Activated naive CD8-positive, alpha-beta T cell treated with anti-CD3 and anti-CD28 coated beads, Interleukin-2, amount 50 U/mL, for 24 hours (primary cell): ENCODE measurements at regions not wholly inside any gene's neighbourhood (a gene's known extent, or its start where the extent isn't known, plus 50 kb on each side); places are given as distances from the start of the nearest gene placed in this dataset.
A peak's percentile ranks its signal among the peaks of the same experiment; 100 is the strongest.

Source experiments
- ATAC-seq: fragments of 150-1000 bp; cut with Tn5 transposase; one replicate; pipeline ENCODE4 v1.10.0; 2021
- DNase-seq: peaks from one replicate; pipeline ENCODE4 v3.0.0; 2021
- H3K27ac Mint-ChIP-seq: one replicate; pipeline ENCODE4 v1.8.0; 2021; ENCODE audit warnings: mild to moderate bottlenecking, mixed read lengths
- H3K27me3 Mint-ChIP-seq: one replicate; pipeline ENCODE4 v1.8.0; 2021; ENCODE audit warnings: mixed read lengths
- H3K36me3 Mint-ChIP-seq: one replicate; pipeline ENCODE4 v1.8.0; 2021; ENCODE audit warnings: low read depth, mixed read lengths
- H3K4me1 Mint-ChIP-seq: one replicate; pipeline ENCODE4 v1.8.0; 2021; ENCODE audit warnings: mixed read lengths
- H3K4me3 Mint-ChIP-seq: one replicate; pipeline ENCODE4 v1.8.0; 2021; ENCODE audit warnings: mild to moderate bottlenecking, moderate library complexity, mixed read lengths
- H3K9me3 Mint-ChIP-seq: one replicate; pipeline ENCODE4 v1.8.0; 2021; ENCODE audit warnings: mixed read lengths

DNA sequence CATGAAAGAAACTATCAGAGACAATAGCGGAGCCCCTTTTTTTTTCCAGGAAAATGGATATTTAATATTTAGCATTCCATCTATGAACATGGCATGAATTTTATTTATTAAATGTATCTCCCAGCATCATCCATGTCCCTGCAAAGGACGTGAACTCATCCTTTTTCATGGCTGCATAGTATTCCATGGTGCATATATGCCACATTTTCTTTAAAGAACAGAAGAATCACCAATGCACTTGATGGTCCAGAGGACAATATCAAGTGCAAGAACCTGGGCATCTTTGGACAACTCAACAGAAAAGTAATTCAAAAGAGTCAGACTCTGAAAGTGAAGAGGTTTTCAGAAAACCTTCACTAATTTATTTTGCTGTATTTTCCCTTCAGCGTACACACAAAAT, 133.0 kb upstream of the SLC7A14 start:
- Mint-ChIP-seq H3K36me3 (no peaks in the 10 kb centered on the region), H3K27ac (no peak overlapping the region), H3K27me3 (peaks cover 34% of the 10 kb centered on the region), H3K4me1 (no peaks in the 10 kb centered on the region), H3K9me3 (peaks cover 11% of the 10 kb centered on the region), H3K4me3 (no peak overlapping the region)
- no peak for DNase-seq
- no peak for ATAC-seq

DNA sequence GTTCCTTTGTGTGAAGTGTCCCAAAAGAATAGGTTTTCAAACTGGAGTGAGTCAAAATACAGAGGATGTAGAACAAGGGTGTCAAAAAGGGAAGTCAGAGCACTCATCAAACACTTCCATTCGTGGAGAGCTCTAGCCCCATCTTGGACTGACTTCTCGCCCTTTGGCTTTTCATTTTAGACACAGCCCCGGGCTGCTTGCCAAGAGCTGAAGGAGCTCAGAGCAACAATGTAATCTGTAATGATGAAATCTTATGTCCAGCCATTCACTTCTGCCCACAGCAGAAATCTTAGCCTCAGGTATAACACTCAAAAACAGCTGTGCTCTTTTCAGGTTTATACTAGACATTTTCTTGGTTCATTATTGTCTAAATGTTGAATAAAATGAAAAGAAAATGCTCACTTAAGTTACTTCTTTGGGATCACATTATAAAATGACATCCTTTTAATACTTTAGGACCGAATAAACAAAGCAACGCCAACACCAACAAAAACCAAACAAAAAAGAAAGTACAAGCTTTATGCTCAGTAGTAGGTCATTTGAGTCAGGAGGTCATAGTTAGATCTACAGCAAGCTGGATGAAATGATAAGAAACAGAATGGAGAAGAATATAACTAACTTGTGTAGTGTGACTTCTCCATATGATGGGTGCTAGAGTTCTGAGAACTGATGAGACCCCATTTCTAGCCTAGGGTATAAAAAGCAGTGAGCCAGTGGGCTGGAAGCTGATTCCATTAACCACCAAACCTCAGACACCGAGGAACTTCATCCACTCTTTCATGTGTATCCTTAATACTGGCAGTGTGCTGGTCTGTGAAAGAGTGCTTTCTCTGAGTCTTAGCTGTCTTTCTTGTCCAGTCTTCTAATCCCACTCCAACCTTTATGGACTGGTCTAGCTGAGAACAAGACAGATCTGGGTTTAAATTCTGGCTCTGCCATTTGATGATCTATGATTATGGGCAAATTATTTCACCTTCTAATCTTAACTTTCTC, 131.8 kb upstream of the SLC7A14 start:
- no peak for ATAC-seq
- Mint-ChIP-seq H3K4me3 (no peak overlapping the region), H3K4me1 (no peaks in the 10 kb centered on the region), H3K27ac (no peak overlapping the region), H3K9me3 (peaks cover 11% of the 10 kb centered on the region), H3K27me3 (peaks cover 32% of the 10 kb centered on the region), H3K36me3 (no peaks in the 10 kb centered on the region)
- DNase-seq: no peak

DNA sequence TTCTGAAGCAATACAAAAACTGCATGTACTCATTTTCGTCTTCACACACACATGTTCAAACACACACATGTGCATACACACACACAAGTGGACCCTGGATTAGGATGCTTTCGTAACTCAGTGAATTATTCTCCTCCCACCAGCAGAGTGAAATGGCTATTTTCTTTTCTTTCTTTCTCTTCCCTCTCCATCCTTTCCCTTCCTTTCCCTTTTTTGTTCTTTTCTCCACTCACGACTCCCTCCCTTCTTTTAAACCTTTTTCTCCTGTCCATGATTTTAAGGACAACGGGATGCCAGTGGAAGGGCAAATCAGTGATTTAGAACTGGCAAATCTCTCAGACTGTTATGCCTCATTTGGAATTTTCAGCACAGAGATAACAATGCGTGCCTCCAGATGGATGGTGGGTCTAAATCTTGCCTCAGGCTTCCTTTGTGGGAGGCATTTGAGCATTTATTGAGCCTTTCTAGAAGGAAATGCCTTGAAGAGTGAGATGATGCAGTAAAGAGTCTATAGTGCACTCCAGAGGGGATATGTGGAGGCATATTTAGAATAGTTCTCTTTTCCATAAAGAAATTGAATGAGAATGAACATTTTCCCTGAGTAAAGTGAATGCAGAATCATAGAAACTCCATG, 130.4 kb upstream of the SLC7A14 start:
- H3K27ac Mint-ChIP-seq: no peak overlapping the region
- DNase-seq (no peak), ATAC-seq (no peak)
- peaks cover 34% of the 10 kb centered on the region for H3K27me3 Mint-ChIP-seq
- no peaks in the 10 kb centered on the region for H3K4me1 Mint-ChIP-seq
- H3K9me3 Mint-ChIP-seq: peaks cover 11% of the 10 kb centered on the region
- H3K36me3 Mint-ChIP-seq: no peaks in the 10 kb centered on the region
- no peak overlapping the region for H3K4me3 Mint-ChIP-seq

DNA sequence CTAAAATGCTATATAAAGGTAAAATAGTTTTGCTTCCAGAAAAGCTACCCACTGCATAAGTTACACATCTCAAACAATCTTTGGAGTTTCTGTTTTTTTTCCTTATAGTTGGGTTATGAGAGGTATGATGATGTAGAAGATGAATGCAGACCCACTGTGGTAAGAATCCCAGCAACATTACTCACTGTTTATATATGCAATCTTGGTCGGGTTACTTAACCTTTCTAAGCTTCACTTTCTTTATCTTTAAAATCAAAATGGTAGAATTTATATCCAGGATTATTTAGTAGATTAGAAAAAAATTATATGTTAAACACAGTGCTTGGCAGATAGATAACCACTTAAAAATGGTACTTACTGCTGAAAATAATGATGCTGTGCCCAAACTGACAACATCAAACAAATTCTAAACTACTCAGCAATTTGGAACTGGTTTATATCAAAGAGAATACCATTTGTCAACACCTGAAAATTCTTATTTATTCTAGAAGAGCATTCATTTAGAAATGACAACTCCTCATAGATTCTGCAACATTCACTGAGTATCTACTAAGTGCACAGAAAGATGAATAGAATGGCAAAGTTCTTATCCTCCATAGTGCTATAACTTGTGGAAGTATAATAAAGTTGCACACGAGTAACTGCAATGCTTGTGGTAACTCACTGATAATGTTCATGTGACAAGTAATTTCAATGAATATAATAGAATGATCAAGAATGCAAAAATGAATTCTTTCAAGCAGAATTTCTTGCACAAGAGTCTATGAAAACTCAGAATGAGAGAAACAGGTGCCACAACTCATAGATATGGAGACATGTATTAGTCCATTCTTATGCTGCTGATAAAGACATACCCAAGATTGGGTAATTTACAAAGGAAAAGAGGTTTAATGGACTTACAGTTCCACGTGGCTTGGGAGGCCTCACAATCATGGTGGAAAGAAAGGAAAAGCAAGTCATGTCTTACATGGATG, 129.0 kb upstream of the SLC7A14 start:
- Mint-ChIP-seq H3K27ac (no peak overlapping the region), H3K4me3 (no peak overlapping the region), H3K36me3 (no peaks in the 10 kb centered on the region), H3K9me3 (peaks cover 12% of the 10 kb centered on the region), H3K27me3 (peaks cover 38% of the 10 kb centered on the region), H3K4me1 (no peaks in the 10 kb centered on the region)
- ATAC-seq: no peak
- DNase-seq: no peak

DNA sequence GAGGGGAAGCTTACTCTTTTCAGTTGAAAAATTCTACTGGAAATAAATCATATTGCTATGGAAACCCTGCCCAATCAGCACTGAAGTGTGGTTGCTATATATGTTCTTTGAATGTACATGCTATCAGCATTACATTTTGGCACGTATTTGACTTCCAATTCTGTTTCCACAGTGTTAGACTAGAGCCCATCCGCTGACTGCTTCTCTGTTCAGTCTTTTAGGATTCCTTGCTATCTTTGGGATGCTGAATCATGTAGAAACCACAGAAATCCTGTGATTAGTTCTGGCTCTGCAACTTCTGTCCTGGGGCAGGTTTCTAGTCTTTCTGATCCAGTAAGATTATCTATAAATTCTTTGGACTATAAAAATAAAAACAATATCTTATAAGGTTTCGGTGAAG, 128.2 kb upstream of the SLC7A14 start:
- no peak for ATAC-seq
- Mint-ChIP-seq H3K4me1 (no peaks in the 10 kb centered on the region), H3K36me3 (no peaks in the 10 kb centered on the region), H3K9me3 (peaks cover 19% of the 10 kb centered on the region), H3K27ac (no peak overlapping the region), H3K27me3 (peaks cover 33% of the 10 kb centered on the region), H3K4me3 (no peak overlapping the region)
- no peak for DNase-seq

DNA sequence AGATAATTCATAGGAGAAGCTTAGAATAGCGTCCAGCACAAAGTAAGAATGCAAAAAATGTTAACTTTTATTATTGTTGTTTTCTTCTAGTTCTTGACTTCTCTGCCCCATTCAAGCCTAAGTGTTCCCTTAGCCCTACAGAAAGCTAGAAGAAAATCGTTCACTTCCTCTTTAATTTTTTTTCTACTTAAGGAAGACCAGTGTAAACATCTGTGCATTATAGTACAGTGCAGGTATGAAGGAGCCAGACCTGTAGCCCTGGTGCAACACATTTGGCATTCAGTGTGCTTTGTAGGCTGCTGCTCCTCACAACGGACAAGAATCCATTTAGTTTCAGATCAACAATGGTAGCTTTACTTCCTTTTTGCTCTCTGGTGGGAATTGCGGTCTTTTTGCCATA, 127.8 kb upstream of the SLC7A14 start:
- no peak overlapping the region for H3K27ac Mint-ChIP-seq
- DNase-seq (no peak), ATAC-seq (no peak)
- peaks cover 17% of the 10 kb centered on the region for H3K9me3 Mint-ChIP-seq
- H3K27me3 Mint-ChIP-seq: peaks cover 33% of the 10 kb centered on the region
- H3K4me3 Mint-ChIP-seq: no peak overlapping the region
- H3K36me3 Mint-ChIP-seq: no peaks in the 10 kb centered on the region
- no peaks in the 10 kb centered on the region for H3K4me1 Mint-ChIP-seq

DNA sequence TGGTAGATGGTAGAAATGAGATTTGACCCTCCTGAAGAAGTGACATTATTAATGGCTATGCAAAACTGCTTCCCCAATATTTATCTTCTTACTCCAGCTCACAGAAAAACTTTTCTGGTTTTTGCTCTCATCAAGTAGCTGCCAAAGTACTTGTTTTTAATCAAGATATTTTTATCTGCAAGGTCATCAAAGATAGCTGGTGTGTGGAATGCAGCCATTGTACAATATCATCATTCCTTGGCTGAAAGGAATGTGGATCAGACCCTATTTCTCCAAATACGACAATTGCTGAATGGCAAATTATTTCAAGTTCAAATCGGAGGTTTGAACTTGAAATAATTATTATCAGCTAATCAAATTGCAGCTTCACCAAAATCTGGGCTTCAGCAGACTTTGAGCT, 126.9 kb upstream of the SLC7A14 start:
- Mint-ChIP-seq H3K27ac (no peak overlapping the region), H3K36me3 (no peaks in the 10 kb centered on the region), H3K4me1 (no peaks in the 10 kb centered on the region), H3K27me3 (peaks cover 32% of the 10 kb centered on the region), H3K4me3 (no peak overlapping the region), H3K9me3 (peaks cover 13% of the 10 kb centered on the region)
- ATAC-seq (no peak), DNase-seq (no peak)

DNA sequence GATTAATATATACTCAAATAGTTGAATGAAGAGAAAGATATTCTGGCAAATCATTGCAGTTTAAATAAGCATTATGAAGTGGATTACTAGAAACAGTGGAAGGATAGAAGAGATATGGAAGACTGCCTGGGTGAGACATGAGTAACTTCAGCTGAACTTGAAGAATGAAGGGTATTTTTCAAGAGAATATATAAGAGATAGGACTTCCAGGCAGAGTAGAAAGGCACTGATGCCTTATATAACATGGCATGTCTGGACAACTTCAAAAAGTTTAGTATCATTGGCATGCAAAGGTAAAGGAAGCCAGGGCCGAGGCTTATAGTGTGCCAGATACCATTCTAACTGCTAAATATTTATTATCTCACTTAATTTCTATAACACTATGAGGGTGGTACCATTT, 126.5 kb upstream of the SLC7A14 start:
- no peak for DNase-seq
- H3K4me1 Mint-ChIP-seq: no peaks in the 10 kb centered on the region
- H3K9me3 Mint-ChIP-seq: peaks cover 13% of the 10 kb centered on the region
- H3K27me3 Mint-ChIP-seq: peaks cover 33% of the 10 kb centered on the region
- no peak overlapping the region for H3K27ac Mint-ChIP-seq
- no peak for ATAC-seq
- H3K4me3 Mint-ChIP-seq: no peak overlapping the region
- H3K36me3 Mint-ChIP-seq: no peaks in the 10 kb centered on the region

DNA sequence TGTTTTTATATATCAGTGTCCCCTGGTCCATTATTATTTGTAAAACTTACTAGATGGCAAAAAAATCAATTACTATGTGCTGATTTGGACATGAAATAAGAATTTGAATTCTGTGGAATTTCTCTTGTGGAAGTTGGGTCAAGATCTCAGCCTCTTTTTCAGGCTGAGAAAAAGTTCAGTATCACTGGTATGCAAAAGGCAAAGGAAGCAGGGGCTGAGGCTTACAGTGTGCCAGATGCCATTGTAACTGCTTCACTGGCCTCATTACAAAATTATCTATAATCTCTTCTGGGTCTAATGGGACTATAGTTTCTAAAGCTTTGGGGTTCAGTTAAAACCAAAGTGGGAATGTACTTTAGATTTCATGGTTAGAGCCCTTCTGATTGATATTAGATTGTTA, 125.9 kb upstream of the SLC7A14 start:
- no peak overlapping the region for H3K4me3 Mint-ChIP-seq
- H3K27me3 Mint-ChIP-seq: peaks cover 31% of the 10 kb centered on the region
- no peak for DNase-seq
- ATAC-seq: no peak
- H3K36me3 Mint-ChIP-seq: no peaks in the 10 kb centered on the region
- H3K9me3 Mint-ChIP-seq: peaks cover 13% of the 10 kb centered on the region
- no peaks in the 10 kb centered on the region for H3K4me1 Mint-ChIP-seq
- no peak overlapping the region for H3K27ac Mint-ChIP-seq

DNA sequence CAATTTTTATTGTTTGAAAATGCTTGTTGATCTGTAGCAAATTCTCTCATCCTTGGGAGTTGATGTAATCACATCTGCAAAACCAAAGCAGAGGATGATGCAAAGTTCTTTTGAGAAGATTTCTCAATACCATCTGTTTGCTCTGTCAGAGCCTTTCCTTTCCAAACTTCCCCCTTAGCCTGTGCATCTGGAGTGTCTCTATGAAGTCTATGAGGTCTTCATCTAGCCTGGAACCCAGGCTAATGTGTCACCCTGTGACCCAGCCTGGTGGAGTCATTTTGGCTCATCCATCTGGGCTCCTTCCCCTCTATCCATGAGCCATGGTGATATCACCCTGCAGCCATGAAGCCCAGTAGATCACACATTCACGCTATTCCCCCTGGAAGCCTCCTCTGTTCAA, 123.2 kb upstream of the SLC7A14 start:
- Mint-ChIP-seq H3K27ac (no peak overlapping the region), H3K4me3 (no peak overlapping the region), H3K27me3 (peaks cover 24% of the 10 kb centered on the region), H3K9me3 (peaks cover 11% of the 10 kb centered on the region), H3K36me3 (no peaks in the 10 kb centered on the region), H3K4me1 (no peaks in the 10 kb centered on the region)
- ATAC-seq: no peak
- DNase-seq: no peak

DNA sequence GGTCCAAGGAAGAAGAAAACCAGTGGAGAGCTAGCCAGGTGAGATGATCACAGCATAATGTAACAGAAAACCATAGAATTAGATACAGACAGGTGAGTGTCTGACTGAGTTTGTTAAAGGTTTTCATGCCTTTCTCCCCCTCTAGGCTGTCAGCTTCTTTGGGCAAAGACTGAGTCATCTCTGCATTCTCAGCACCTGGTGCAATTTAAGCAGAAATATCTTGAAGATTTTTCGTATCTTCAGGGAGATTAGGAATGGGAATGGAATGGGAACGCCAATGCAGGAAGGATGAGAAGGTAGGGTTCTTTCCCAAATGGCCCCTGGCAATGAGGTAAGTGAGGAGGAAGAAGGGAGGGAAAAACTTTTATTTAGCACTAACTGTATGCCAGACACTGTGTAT, 122.0 kb upstream of the SLC7A14 start:
- H3K9me3 Mint-ChIP-seq: peaks cover 17% of the 10 kb centered on the region
- no peak overlapping the region for H3K27ac Mint-ChIP-seq
- H3K36me3 Mint-ChIP-seq: no peaks in the 10 kb centered on the region
- H3K4me1 Mint-ChIP-seq: no peaks in the 10 kb centered on the region
- peaks cover 24% of the 10 kb centered on the region for H3K27me3 Mint-ChIP-seq
- DNase-seq (no peak), ATAC-seq (no peak)
- H3K4me3 Mint-ChIP-seq: no peak overlapping the region

DNA sequence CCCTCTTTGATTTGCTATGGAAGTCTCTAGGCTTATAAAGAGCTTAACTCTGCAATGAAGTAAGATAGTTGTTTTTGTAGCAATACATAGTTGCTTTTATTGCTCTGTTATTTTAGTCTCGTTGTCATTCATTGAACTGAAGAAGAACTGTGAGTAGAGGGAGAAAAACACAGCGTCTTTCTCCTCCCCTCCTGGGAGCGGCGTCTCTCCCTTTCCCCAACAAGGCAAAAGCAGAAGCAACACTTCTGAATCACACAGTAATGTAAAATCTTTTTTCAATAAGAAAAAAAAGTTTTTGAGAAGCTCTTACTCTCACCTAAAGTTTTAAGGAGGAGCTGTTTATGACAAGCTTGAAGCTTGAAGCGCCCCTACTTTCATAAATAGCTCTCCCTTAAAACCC, 119.3 kb upstream of the SLC7A14 start:
- Mint-ChIP-seq H3K9me3 (peaks cover 17% of the 10 kb centered on the region), H3K4me1 (no peaks in the 10 kb centered on the region), H3K27me3 (peaks cover 16% of the 10 kb centered on the region), H3K4me3 (no peak overlapping the region), H3K27ac (no peak overlapping the region), H3K36me3 (no peaks in the 10 kb centered on the region)
- DNase-seq (no peak), ATAC-seq (no peak)

DNA sequence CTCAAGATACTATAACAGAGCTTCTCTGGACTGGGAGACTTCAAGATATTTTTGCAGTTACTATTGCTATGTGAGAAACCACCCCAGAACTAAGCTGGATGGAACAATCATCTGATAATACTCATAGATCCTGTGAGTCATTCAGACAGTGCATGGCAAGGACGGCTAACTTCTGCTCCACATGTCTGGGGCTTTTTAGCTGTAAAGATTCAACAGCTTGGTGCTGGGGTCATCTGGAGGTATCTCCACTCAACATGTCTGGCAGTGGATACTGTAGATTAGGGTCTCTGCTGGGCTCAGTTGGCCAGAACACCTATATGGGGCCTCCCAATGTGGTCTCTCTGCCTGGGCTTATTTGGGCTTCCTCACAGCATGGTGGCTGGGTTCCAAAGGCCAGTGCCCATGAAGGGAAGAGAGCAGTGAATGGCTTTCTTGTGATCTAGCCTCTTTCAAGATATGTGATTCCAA, 117.3 kb upstream of the SLC7A14 start:
- H3K4me1 Mint-ChIP-seq: peaks cover 7% of the 10 kb centered on the region
- no peak overlapping the region for H3K27ac Mint-ChIP-seq
- no peaks in the 10 kb centered on the region for H3K36me3 Mint-ChIP-seq
- DNase-seq (no peak), ATAC-seq (peak; percentile 75)
- H3K27me3 Mint-ChIP-seq: peaks cover 15% of the 10 kb centered on the region
- H3K4me3 Mint-ChIP-seq: no peak overlapping the region
- H3K9me3 Mint-ChIP-seq: peaks cover 6% of the 10 kb centered on the region
